Thymus (tissue), 11 donors: ENCODE measurements at regions not wholly inside any gene's neighbourhood (a gene's known extent, or its start where the extent isn't known, plus 50 kb on each side); places are given as distances from the start of the nearest gene placed in this dataset.

ENCODE experiments used
- DNase-seq, 9 donors: peaks; one replicate each; pipeline ENCODE4 v3.0.0-alpha.2; 2013; ENCODE audit warnings: low spot score in 9 of 9, low read depth in 6 of 9, missing footprints in 1 of 9
- H3K27ac ChIP-seq, 2 donors: one replicate each; pipeline ENCODE4 v1.5.1; 2013; ENCODE audit warnings: control low read depth in 1 of 2, low read depth in 1 of 2, low read length in 1 of 2, mild to moderate bottlenecking in 1 of 2, moderate library complexity in 1 of 2
- H3K27me3 ChIP-seq, 2 donors: one replicate each; pipeline ENCODE4 v1.5.1; 2013; ENCODE audit warnings: low read length in 1 of 2; ENCODE audit not compliant: control insufficient read depth in 2 of 2, insufficient read depth in 1 of 2
- H3K36me3 ChIP-seq, 2 donors: one replicate each; pipeline ENCODE4 v1.5.1; 2013; ENCODE audit warnings: low read length in 1 of 2, mild to moderate bottlenecking in 1 of 2, moderate library complexity in 1 of 2; ENCODE audit not compliant: control insufficient read depth in 2 of 2, insufficient read depth in 2 of 2
- H3K4me1 ChIP-seq, 2 donors: one replicate each; pipeline ENCODE4 v1.5.1; 2013; ENCODE audit warnings: low read length in 2 of 2; ENCODE audit not compliant: control insufficient read depth in 2 of 2, insufficient read depth in 2 of 2
- H3K4me3 ChIP-seq, 2 donors: one replicate each; pipeline ENCODE4 v1.5.1; 2013; ENCODE audit warnings: low read length in 2 of 2, control low read depth in 1 of 2, mild to moderate bottlenecking in 1 of 2
- H3K9me3 ChIP-seq, 2 donors: one replicate each; pipeline ENCODE4 v1.5.1; 2013; ENCODE audit warnings: low read length in 1 of 2, mild to moderate bottlenecking in 1 of 2; ENCODE audit not compliant: control insufficient read depth in 2 of 2, insufficient read depth in 1 of 2
- WGBS: extraction: QIAGEN DNeasy Blood & Tissue Kit; methylation state at CpG from one replicate; pipeline ENCODE4 v1.1.7; 2013; 5-methylcytosine and 5-hydroxymethylcytosine counted together
- donor health status: healthy.

GRCh38 chr2:217107480-217107879, 247.6 kb upstream of the TNP1 start:
- WGBS, result 83% methylated on average over 1 of the region's 1 CpG
- Histone ChIP-seq H3K9me3 (no peaks in the 10 kb centered on the region), H3K4me3 (no peak overlapping the region)

GRCh38 chr2:217106650-217107014, 246.8 kb upstream of the TNP1 start:
- no peaks in the 10 kb centered on the region for H3K9me3 ChIP-seq
- no peak overlapping the region for H3K27ac ChIP-seq
- DNase-seq, result no peak
- H3K4me3 ChIP-seq, result no peak overlapping the region
- H3K27me3 ChIP-seq, result no peaks in the 10 kb centered on the region
- 94% methylated on average over 3 of the region's 3 CpGs for WGBS
- H3K36me3 ChIP-seq, result no peaks in the 10 kb centered on the region
- H3K4me1 ChIP-seq, result peaks cover 0 to 3% of the 10 kb centered on the region in 2 donors

More at GRCh38 chr2:217107480-217107879, 247.6 kb upstream of the TNP1 start:
- no peak for DNase-seq
- Histone ChIP-seq H3K36me3 (no peaks in the 10 kb centered on the region), H3K27ac (no peak overlapping the region), H3K4me1 (peaks cover 0 to 3% of the 10 kb centered on the region in 2 donors), H3K27me3 (no peaks in the 10 kb centered on the region)

GRCh38 chr2:217105733-217106649, 246.1 kb upstream of the TNP1 start:
- H3K9me3 ChIP-seq, result no peaks in the 10 kb centered on the region
- no peak overlapping the region for H3K27ac ChIP-seq

GRCh38 chr2:217103752-217104545, 244.1 kb upstream of the TNP1 start:
- Histone ChIP-seq H3K27ac (no peak overlapping the region), H3K9me3 (no peaks in the 10 kb centered on the region), H3K4me1 (peaks cover 0 to 3% of the 10 kb centered on the region in 2 donors), H3K36me3 (no peaks in the 10 kb centered on the region), H3K27me3 (no peaks in the 10 kb centered on the region), H3K4me3 (no peak overlapping the region)
- WGBS, result 95% methylated on average over 4 of the region's 4 CpGs
- DNase-seq, result no peak

More at GRCh38 chr2:217105733-217106649, 246.1 kb upstream of the TNP1 start:
- H3K36me3 ChIP-seq, result no peaks in the 10 kb centered on the region
- H3K27me3 ChIP-seq, result no peaks in the 10 kb centered on the region
- DNase-seq, result no peak
- 78% methylated on average over 5 of the region's 5 CpGs for WGBS
- H3K4me1 ChIP-seq, result peaks cover 0 to 3% of the 10 kb centered on the region in 2 donors
- no peak overlapping the region for H3K4me3 ChIP-seq

- H3K4me1 ChIP-seq, result peaks cover 0 to 3% of the 10 kb centered on the region in 2 donors
- no peaks in the 10 kb centered on the region for H3K9me3 ChIP-seq
- no peak overlapping the region for H3K4me3 ChIP-seq
- no peak for DNase-seq
- H3K36me3 ChIP-seq, result no peaks in the 10 kb centered on the region
- 96% methylated on average over 1 of the region's 1 CpG for WGBS
- no peaks in the 10 kb centered on the region for H3K27me3 ChIP-seq
- no peak overlapping the region for H3K27ac ChIP-seq
Measured at GRCh38 chr2:217102956-217103355, 243.1 kb upstream of the TNP1 start.

- Histone ChIP-seq H3K27ac (no peak overlapping the region), H3K27me3 (peaks cover 0 to under 1% of the 10 kb centered on the region in 2 donors), H3K9me3 (no peaks in the 10 kb centered on the region), H3K36me3 (no peaks in the 10 kb centered on the region), H3K4me1 (peaks cover 0 to 3% of the 10 kb centered on the region in 2 donors), H3K4me3 (no peak overlapping the region)
- WGBS, result 93% methylated on average over 6 of the region's 6 CpGs
- DNase-seq, result no peak
Measured at GRCh38 chr2:217101972-217102371, 242.1 kb upstream of the TNP1 start.

GRCh38 chr2:217099561-217099960, 239.7 kb upstream of the TNP1 start:
- no peak for DNase-seq
- H3K9me3 ChIP-seq, result no peaks in the 10 kb centered on the region
- H3K4me1 ChIP-seq, result peaks cover 3 to 5% of the 10 kb centered on the region in 2 donors
- H3K4me3 ChIP-seq, result no peak overlapping the region
- no peaks in the 10 kb centered on the region for H3K36me3 ChIP-seq
- H3K27ac ChIP-seq, result no peak overlapping the region
- H3K27me3 ChIP-seq, result peaks cover 0 to 2% of the 10 kb centered on the region in 2 donors

- Histone ChIP-seq H3K27me3 (peaks cover 0 to 2% of the 10 kb centered on the region in 2 donors), H3K36me3 (no peaks in the 10 kb centered on the region)
- WGBS, result 94% methylated on average over 5 of the region's 5 CpGs
Measured at GRCh38 chr2:217098435-217098834, 238.6 kb upstream of the TNP1 start.

GRCh38 chr2:217097346-217097745, 237.5 kb upstream of the TNP1 start:
- no peak overlapping the region for H3K27ac ChIP-seq
- H3K36me3 ChIP-seq, result no peaks in the 10 kb centered on the region
- 98% methylated on average over 2 of the region's 2 CpGs for WGBS
- no peak overlapping the region for H3K4me3 ChIP-seq
- peaks cover 3 to 5% of the 10 kb centered on the region in 2 donors for H3K4me1 ChIP-seq
- H3K9me3 ChIP-seq, result no peaks in the 10 kb centered on the region
- peaks cover 0 to 2% of the 10 kb centered on the region in 2 donors for H3K27me3 ChIP-seq
- DNase-seq, result no peak

More at GRCh38 chr2:217098435-217098834, 238.6 kb upstream of the TNP1 start:
- no peak for DNase-seq
- Histone ChIP-seq H3K4me1 (peaks cover 3 to 5% of the 10 kb centered on the region in 2 donors), H3K27ac (no peak overlapping the region), H3K9me3 (no peaks in the 10 kb centered on the region), H3K4me3 (no peak overlapping the region)
